ENCODE measurements at regions not wholly inside any gene's neighbourhood (a gene's known extent, or its start where the extent isn't known, plus 50 kb on each side); places are given as distances from the start of the nearest gene placed in this dataset.

- TF ChIP-seq, protein P1, sequence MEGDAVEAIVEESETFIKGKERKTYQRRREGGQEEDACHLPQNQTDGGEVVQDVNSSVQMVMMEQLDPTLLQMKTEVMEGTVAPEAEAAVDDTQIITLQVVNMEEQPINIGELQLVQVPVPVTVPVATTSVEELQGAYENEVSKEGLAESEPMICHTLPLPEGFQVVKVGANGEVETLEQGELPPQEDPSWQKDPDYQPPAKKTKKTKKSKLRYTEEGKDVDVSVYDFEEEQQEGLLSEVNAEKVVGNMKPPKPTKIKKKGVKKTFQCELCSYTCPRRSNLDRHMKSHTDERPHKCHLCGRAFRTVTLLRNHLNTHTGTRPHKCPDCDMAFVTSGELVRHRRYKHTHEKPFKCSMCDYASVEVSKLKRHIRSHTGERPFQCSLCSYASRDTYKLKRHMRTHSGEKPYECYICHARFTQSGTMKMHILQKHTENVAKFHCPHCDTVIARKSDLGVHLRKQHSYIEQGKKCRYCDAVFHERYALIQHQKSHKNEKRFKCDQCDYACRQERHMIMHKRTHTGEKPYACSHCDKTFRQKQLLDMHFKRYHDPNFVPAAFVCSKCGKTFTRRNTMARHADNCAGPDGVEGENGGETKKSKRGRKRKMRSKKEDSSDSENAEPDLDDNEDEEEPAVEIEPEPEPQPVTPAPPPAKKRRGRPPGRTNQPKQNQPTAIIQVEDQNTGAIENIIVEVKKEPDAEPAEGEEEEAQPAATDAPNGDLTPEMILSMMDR (conservative IDR thresholded peaks at IDR 0.05; ENCODE audit: low read depth, low read length) = no peak
- TF ChIP-seq EZH2 (IDR thresholded peaks at IDR 0.05; ENCODE audit: low read length, unreplicated experiment) (no peak), EZH2phosphoT487 (IDR thresholded peaks at IDR 0.05; ENCODE audit: borderline replicate concordance, low read length) (no peak)
These were observed 80.0 kb downstream of the METRNL start for GRCh38 chr17:83159204-83160049.

All from PC-3 (cell line).